RKO (cell line): ENCODE measurements at regions not wholly inside any gene's neighbourhood (a gene's known extent, or its start where the extent isn't known, plus 50 kb on each side); places are given as distances from the start of the nearest gene placed in this dataset.

Source experiments
- DNase-seq: peaks from one replicate; pipeline ENCODE4 v3.0.0-alpha.2; 2016; ENCODE audit warnings: low spot score

GRCh38 chr4:54988655-54989054 lies 136.7 kb downstream of the KDR start:
- no peak for DNase-seq

GRCh38 chr4:54986095-54986846 lies 139.1 kb downstream of the KDR start:
- no peak for DNase-seq

- DNase-seq: no peak
These were observed 148.7 kb downstream of the KDR start for GRCh38 chr4:54976682-54977081.

GRCh38 chr4:54976031-54976430 lies 149.4 kb downstream of the KDR start:
- no peak for DNase-seq

- DNase-seq: no peak
These were observed 151.6 kb downstream of the KDR start for GRCh38 chr4:54973784-54974183.

- peak; percentile 72 for DNase-seq
These were observed 153.9 kb downstream of the KDR start for GRCh38 chr4:54971474-54971950.

- no peak for DNase-seq
These were observed 158.1 kb downstream of the KDR start for GRCh38 chr4:54967289-54967688.

GRCh38 chr4:54961357-54961975 lies 163.9 kb downstream of the KDR start:
- DNase-seq: peak; percentile 54

- DNase-seq: no peak
These were observed 165.7 kb downstream of the KDR start for GRCh38 chr4:54959651-54960116.

GRCh38 chr4:54959131-54959530 lies 166.3 kb downstream of the KDR start:
- no peak for DNase-seq

GRCh38 chr4:54958236-54958635 lies 167.2 kb downstream of the KDR start:
- DNase-seq: no peak

GRCh38 chr4:54954656-54955388 lies 170.6 kb downstream of the KDR start:
- no peak for DNase-seq

GRCh38 chr4:54946741-54947140 lies 178.7 kb downstream of the KDR start:
- DNase-seq: no peak

- peak; percentile 5 for DNase-seq
These were observed 179.6 kb downstream of the KDR start for GRCh38 chr4:54945838-54946237.

GRCh38 chr4:54942721-54943120 lies 182.7 kb downstream of the KDR start:
- DNase-seq: no peak

- no peak for DNase-seq
These were observed 183.3 kb downstream of the KDR start for GRCh38 chr4:54941994-54942552.

- DNase-seq: no peak
These were observed 184.2 kb downstream of the KDR start for GRCh38 chr4:54940996-54941865.

- DNase-seq: no peak
These were observed 187.9 kb downstream of the KDR start for GRCh38 chr4:54937501-54937900.

- no peak for DNase-seq
These were observed 191.8 kb downstream of the KDR start for GRCh38 chr4:54933579-54933978.

GRCh38 chr4:54930226-54930625 lies 195.2 kb downstream of the KDR start:
- peak; percentile 20 for DNase-seq

GRCh38 chr4:54929459-54929858 lies 195.9 kb downstream of the KDR start:
- DNase-seq: no peak

- DNase-seq: no peak
These were observed 200.5 kb downstream of the KDR start for GRCh38 chr4:54924891-54925290.
